Motor neuron (in vitro differentiated cells): ENCODE measurements at regions not wholly inside any gene's neighbourhood (a gene's known extent, or its start where the extent isn't known, plus 50 kb on each side); places are given as distances from the start of the nearest gene placed in this dataset.

ENCODE experiments used
- ATAC-seq, 8 experiments: fragments of 200-7000 bp; cut with Tn5 transposase; replicated peaks in 6 of 8; 2 replicates each; pipeline ENCODE4 v1.8.0; 2021; ENCODE audit warnings: mild to moderate bottlenecking in 8 of 8, moderate library complexity in 8 of 8
- H3K27ac ChIP-seq, 2 donors: fragments of 250-450 bp; sonication (Bioruptor Pico); 2 replicates each; pipeline ENCODE4 v1.9.0; 2021; ENCODE audit warnings: antibody characterized with exemption in 2 of 2, mild to moderate bottlenecking in 2 of 2, moderate library complexity in 1 of 2
- H3K4me1 ChIP-seq, 2 donors: fragments of 250-450 bp; sonication (Bioruptor Pico); replicated peaks in 1 of 2; 2 replicates each; pipeline ENCODE4 v1.6.1; 2021; ENCODE audit warnings: antibody characterized with exemption in 2 of 2, mild to moderate bottlenecking in 2 of 2, moderate library complexity in 1 of 2
- H3K4me3 ChIP-seq, 5 donors: fragments of 250-450 bp; sonication (Bioruptor Pico); 2 replicates each; pipeline ENCODE4 v1.9.0; 2021; ENCODE audit warnings: antibody characterized with exemption in 5 of 5, mild to moderate bottlenecking in 5 of 5, moderate library complexity in 4 of 5
- WGBS, 10 experiments: fragments of 450-650 bp; shearing (Covaris generic); methylation state at CpG; one replicate each; pipeline ENCODE4 v1.0.0; 2022; 5-methylcytosine and 5-hydroxymethylcytosine counted together
- in situ Hi-C, 9 experiments: fragments of 400-800 bp; cut with MboI; loops; one replicate each; pipeline ENCODE4 v1.15.0; 2021; ENCODE audit warnings: low sequenced_read_pairs in 9 of 9, low pct_unique_long_range_greater_than_20kb in 2 of 9; ENCODE audit not compliant: unreplicated experiment in 9 of 9

GRCh38 chr6:20036141-20036677, 176.1 kb downstream of the MBOAT1 start:
- peak in 4 of 8 experiments; percentile 48 to 91 (median 63) for ATAC-seq
- Histone ChIP-seq H3K27ac (peak overlapping the region; percentile 22 to 37), H3K4me1 (peaks cover 0 to 11% of the 10 kb centered on the region in 2 donors), H3K4me3 (no peak overlapping the region)
- WGBS, 10 experiments, result 0 to 100% (median 67%) methylated on average over 1 to 5 of the region's 7 CpGs; no CpG with 5 or more reads in 4 of the 10 experiments
- in situ Hi-C loops, result no loop called here

DNA sequence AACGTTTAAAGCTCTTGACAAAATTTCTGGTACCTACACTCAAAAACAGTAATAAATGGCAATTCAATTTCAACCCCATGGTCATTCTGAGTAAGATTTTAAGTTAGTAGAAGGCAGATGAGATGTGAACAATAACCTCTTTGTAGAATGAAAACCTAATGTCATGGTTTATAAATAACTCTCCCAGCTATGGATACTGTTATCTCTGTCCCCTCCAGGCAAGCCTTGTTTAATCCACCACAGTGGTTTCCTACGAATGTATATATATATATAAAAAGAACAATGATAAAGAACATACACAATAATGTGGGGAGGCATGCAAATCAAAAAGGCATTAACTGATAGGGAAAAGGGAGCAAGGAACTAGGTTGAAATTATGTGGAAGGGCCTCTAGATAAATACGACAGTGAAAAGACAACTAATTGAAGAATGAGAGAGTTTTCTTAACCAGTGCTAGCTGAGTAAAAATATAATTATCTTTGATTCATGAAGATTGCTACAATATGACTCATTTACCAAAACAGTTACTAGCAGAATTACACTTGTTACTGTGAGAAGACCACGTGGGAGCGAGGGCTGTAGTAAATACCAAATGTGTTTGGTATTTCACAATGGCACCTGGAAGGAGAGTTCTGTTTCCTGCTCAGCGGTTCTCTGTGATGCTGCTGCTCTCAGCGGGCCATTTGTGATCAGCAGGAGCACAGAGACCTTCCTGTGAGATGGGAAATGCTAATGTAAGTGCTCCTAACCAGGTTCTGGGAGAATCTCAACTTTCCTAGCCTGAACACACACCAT, 173.7 kb downstream of the MBOAT1 start:
- H3K27ac ChIP-seq, result no peak overlapping the region
- ATAC-seq, result peak in 1 of 8 experiments; percentile 32
- peaks cover 0 to 11% of the 10 kb centered on the region in 2 donors for H3K4me1 ChIP-seq
- no peak overlapping the region for H3K4me3 ChIP-seq
- in situ Hi-C loops, result no loop called here
- 29 to 88% (median 75%) methylated on average over 3 to 7 of the region's 7 CpGs; no CpG with 5 or more reads in 1 of the 10 experiments for WGBS, 10 experiments

- no peak for ATAC-seq
- in situ Hi-C loops, result no loop called here
Observed at GRCh38 chr6:20044883-20045282, 167.4 kb downstream of the MBOAT1 start.

More at GRCh38 chr6:20044883-20045282, 167.4 kb downstream of the MBOAT1 start:
- 25 to 100% (median 91%) methylated on average over 1 of the region's 1 CpG; no CpG with 5 or more reads in 3 of the 10 experiments for WGBS, 10 experiments
- H3K4me1 ChIP-seq, result no peaks in the 10 kb centered on the region
- no peak overlapping the region for H3K27ac ChIP-seq
- no peak overlapping the region for H3K4me3 ChIP-seq
